NOMO-1 (cell line): ENCODE measurements at regions not wholly inside any gene's neighbourhood (a gene's known extent, or its start where the extent isn't known, plus 50 kb on each side); places are given as distances from the start of the nearest gene placed in this dataset.

ENCODE experiments used
- DNase-seq, 2 experiments: peaks; one replicate each; lab custom pipeline; 2025; ENCODE audit not compliant: unreplicated experiment in 2 of 2; lab: John Stamatoyannopoulos, UW

DNA sequence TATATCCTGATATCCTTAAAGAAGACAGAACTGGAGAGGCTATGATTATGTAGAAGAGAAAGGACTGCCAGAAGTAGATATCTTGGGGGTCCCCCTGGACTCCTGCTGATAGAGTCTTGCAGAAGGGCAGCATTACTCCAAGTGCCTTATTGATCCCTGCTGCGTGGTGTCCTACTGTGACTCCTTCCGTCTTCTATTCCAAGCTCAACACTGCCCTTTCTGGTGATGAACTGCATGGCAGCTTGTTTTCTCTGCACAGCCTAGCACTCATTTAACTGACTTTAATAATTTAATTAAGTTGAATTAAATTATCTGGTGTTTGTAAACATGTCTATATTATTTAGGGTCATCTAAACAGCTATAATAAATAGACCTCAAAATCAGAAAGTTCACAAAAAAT is 194.1 kb upstream of the DSEL start:
- no peak for DNase-seq

DNA sequence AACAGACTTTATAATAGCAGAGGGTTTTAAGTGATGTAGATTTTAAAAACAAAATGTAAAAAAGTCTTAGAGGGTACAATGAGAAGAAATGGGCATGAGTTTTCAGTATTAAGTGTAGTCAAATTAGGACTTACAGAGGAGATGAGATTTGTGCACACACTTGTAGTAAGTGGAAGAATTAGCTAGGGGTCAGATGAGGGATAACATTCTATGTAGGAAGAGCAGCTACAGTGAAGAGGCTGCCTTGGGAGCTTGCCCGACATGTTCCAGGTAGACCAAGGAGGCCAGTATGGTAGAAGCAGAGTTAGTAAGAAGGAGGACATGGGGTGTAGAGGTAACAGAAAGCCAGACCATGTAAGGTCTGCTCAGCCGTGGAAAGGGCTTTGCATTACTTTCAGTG is 189.2 kb upstream of the DSEL start:
- DNase-seq = no peak

DNA sequence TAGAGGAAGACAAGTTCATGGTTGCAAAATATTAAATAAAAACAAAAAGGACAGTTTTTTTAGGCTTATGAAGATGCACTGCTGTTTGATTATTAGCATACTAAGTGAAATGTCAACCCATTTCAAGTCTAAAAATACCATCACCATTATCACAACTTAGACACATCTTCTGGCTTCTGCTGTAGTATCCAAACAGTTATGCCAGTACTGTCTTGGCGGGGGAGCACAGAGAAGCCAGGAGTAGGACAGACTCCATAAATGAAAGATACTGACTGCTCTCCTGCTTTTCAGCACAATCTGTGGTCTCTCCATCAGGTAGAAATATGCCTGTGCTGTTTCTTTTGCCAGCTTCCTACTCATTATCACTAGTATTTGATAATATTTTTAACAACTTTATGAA is 179.2 kb upstream of the DSEL start:
- DNase-seq = no peak

DNA sequence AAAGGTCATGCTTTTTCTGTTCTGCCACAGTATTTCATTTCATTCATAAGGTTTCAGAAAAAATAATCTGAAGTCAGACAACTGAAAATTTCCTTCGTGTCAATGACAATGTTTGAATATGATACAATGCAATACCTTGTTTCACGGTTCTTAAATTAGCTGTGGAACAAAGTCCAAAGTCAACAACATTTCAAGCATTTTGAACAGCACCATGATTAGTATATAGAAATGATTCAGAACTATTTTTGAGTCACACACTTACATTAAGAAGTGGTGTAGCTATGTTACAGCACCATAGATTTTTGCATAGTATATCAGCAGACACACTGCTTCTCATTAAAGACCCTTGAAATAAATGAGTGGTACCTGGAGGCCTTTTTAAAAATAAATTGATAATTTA is 178.3 kb upstream of the DSEL start:
- DNase-seq = no peak

DNA sequence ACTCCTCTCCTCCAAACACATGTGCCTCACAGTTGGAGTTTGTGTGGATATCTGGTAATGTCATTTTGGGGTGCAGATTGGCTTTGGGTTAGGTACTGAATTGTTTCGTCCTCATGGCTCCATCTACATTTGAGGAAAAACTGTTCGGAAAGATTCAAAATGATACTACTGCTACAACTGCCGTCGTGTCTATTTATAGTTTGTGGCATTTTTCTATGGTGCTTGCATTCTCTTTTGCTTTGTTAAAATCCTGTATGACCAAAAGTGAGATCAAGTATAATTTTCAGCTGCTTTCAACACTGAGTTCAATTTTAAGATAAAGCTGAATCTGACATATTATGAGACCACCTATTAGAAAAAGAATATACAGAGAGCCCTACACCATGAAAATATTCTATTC is 176.3 kb upstream of the DSEL start:
- DNase-seq = no peak

DNA sequence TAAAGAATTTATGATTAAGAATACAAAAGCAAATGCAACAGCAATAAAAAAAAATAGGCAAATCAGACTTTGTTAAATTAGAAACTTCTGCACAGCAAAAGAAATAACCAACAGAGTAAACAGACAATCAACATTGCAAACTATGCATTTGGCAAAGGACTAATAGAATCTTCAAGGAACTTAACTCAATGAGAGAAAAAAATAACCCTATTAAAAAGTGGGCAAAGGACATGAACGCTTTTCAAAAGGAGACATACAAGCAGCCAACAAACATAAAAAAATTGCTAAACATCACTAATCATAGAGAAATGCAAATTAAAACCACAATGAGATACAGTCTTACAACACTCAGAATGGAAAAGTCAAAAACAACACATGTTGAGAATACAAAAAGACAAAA is 166.0 kb upstream of the DSEL start:
- no peak for DNase-seq

DNA sequence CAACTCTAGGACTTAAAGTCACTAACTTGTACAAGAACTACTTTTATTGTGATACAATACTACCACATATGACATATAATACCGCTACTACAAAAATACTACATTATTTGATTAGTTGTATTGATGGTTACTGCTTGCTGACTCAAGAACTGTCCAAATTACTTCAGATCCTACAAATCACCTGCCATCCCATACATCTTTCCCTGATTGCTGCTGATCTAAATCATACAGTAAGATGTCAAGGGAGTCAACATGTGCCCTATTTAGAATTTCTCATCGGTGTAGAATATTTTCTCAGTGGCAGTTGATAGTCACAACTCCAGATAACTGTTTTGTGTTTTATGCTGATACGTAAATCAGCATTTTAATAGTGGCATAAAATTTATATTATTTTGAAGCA is 161.0 kb upstream of the DSEL start:
- no peak for DNase-seq

DNA sequence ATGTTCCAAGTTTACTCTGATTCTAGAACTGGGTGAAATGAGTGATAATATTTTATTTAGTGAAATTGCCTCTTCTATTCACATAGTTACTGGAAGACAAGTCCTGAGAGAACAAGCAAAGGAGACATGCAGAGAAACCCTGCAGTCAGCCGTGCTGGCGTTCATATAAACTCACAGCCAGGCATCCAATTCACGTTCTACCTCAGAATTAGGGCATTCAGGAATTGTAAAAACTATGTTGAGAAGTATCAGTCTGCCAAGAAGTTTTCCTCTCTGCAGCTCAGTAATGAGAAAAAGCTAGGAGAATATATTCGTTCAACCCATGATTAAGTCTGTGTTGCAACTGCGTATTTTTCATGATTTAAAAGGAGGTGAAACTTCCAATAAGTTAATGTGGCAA is 156.2 kb upstream of the DSEL start:
- DNase-seq = no peak

DNA sequence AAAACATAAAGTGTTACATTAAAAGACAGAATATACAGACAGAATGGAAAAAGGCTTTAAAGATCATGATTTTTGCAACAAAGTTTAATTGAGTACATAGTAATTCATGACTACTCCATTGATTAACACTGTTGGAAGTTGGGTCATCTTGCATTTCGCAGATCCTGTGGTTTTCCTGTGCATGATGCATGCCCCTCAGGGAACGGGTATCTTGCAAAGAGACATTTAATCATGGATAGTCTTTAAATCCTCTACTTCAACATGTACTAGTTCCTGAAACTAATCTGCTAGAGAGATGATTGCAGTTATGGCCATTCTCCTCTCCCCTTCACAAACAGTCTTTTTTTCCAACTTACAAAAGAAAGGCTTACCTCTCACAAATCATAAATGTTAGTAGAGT is 155.6 kb upstream of the DSEL start:
- no peak for DNase-seq

DNA sequence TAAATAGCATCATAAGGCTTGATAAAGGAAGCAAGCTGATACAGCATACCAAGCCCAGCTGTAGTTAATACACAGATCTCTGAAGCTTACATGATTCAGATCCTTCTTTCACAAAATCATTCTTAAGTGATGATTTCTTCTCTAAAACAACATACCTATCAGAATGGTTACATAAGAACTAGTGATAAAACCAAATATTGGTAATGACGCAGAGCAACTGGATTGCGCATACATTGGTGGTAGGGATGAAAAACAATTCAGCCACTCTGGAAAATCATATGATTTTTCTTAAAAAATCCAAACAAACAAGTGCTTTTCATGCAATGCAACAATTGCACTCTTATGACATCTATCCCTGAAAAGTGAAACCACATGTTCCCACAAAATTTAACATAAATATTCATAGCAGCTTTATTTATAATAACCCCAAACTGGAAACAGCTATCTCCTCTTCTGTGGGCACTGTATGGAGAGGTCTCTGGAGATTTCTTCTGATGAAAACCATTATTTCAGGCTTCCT is 153.6 kb upstream of the DSEL start:
- DNase-seq = no peak

DNA sequence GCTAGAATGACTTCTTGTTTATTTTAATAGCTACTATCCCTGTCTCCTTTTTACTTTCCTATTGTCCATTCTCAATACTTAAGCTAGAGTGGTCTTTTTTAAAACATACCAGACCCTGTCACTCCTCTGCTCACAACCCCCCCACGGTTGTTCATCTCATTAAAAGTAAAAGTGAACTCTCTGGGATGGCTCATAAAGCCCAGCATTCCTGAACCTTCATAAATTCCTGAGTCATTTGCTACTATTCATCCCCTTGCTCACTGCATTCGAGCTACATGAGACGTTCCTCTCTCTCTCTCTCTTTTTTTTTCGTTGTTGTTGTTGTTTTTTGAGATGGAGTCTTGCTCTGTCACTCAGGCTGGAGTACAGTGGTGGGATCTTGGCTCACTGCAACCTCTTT is 148.7 kb upstream of the DSEL start:
- no peak for DNase-seq

DNA sequence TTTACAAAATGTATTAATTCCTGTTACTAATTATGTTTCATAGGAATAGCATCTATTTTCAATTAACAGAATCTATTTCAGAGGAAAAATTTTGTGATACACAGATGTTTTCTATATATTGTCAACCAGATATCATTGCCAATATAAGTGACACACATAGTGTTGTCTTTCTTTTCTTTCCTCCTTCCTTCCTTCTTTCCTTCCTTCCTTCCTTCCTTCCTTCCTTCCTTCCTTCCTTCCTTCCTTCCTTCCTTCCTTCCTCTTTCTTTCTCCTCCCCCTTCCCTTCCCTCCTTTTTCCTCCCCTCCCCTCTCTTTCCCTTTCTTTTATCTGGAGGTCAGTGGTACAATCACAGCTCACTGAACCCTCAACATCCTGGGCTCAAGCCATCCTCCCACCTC is 146.5 kb upstream of the DSEL start:
- DNase-seq = no peak

DNA sequence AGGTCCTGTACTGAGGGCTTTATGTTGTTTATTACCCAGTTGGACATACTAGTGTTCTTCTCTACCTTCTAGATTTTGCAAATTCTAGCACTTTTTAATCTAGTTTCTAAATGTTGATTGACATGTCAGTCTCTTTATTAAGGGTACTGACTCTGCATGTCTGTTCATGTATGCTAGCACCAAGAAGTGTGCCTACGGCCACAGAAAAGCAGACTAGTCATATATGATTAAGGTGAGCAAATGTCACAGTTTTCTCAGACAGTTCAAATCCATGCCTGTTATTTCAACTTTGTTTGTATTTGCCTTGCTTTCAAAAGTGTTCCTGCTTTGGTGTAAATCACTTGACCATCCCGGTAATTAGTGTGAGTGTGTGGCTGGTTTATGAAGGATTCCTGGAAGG is 145.0 kb upstream of the DSEL start:
- no peak for DNase-seq

DNA sequence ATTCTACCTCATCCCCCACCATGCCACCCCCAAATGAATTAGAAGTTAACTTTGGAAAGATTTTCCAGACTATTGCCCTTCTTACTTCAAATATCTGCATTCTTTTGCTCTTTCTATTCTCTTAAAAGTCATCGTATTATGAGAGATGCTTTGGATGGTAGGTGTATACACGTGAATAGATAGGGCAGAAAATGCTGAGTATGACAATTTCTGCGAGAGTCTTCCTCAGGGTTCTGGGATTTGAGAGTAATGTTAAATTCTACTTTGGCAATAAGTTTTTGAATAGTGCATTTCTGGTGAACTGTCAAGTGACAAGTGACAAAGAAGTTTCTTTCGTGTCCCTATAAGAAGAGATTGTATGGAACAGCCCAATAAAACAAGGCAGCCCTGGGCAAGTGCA is 137.6 kb upstream of the DSEL start:
- DNase-seq = no peak

DNA sequence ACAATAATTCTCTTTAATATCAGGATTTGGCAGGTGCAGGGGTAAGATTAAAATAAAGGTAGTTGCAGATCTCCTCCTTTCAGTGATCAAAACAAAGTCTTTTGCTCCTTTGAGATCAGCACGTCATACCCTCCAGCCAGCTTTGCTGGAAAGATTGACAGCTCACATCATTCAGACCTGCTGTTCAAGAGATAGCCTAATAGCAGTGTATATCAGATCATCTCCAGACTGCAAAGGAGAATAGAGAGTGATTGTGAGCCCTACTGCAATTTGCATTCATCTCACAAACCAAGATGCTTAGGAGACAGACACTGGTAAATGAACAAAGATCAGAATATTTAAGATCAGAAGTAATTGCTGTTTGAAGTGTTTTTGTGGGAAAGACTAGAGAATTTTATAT is 135.8 kb upstream of the DSEL start:
- no peak for DNase-seq

DNA sequence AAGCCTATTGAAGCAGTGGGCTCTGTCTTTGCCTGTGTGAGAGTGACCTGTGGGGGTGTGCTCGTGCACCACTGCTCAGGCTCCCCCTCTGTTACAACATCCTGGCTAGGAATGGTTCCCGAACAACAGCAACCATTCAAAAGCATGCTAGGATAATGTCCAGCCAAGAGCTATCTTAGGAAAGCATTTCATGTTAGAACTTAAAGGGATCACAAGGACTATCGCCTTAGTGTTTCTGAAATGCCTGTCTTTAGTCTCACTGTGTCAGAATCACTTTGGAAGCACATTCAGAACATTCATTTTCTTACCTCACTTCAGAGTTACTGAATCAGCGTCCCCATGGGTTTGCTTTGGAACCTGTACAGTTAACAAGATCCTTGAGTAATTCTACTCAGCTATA is 134.9 kb upstream of the DSEL start:
- DNase-seq = no peak

DNA sequence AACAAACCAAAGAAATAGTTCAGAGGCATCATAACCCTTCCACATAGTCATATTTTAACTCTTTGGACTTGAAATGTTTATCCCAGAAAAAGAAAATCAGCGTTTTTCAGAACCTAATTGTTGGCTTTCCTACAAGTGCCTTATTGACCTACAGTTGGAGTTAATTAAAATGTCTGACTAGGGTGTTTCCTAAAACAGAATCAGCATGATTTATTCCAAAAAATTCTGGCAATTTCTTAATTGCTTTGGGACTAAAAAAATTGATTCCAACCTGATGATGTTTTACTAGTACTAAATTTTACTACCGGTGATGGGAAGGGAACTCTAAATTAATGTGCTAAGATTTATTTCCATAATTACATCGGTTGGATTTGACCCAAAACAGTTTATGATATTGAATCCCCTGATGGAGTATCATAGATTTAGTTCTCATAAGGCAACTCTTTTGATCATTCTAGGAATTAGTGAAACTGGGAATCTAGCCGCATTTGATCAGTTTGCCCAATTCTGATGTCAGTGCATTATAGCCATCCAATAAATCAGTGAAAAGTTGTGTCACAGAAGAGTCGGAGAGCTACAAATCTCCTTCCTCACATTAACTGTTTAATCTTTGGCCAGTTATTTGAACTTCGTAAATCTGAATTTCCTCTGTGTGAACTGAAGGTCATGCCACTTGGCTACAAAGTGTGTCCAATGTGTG is 134.3 kb upstream of the DSEL start:
- no peak for DNase-seq

DNA sequence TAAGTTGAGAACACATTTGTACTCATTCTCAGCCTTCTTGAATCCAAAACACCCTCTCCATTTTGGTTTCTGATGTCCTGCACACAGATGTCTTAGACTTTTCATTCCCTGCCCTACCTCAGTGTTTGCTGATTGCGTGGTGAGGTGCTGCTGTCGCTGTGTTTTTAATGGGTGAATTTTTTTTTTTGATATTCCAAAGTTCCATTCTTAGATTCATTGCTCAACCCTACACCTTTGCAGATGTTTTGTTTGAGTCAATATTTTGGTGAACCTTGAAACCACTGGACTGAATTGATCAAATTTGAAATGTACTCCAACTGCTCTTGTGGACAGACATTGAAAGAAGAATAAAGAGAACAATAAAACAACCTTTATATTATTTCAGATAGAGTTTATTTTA is 130.4 kb upstream of the DSEL start:
- DNase-seq = no peak

DNA sequence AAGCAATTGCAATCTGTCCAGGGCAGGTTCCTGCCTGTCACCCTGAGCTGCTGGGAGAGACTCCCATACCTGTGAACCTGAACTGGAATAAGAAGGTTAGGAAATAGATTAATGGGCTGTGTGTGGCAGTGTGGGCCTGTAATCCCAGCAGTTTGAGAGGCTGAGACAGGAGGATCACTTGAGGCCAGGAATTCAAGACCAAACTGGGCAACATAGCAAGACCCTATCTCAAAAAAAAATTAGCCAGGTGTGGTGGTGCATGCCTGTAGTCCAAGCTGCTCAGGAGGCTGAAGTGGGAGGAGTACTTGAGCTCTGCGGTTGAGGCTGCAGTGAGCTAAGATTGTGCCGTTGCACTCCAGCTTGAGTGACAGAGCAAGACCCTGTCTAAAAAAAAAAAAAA is 127.7 kb upstream of the DSEL start:
- DNase-seq = no peak

DNA sequence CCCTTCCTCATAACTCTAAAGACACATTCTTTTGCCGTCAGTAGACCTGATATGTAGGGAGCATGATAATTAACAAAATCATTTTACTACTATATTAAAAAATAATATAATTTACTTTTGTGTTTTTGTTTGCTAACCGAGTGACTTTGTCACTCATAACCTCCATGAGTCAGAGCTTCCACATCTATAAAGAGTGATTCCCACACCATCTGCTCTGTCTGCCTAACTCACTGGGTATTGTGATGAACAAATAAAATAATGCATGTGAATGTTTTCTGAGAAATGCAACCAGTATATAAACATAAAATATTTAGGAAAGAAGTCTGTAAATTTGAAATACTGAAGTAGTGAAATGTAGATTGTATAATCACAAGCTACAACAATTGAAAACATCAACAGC is 123.4 kb upstream of the DSEL start:
- no peak for DNase-seq

DNA sequence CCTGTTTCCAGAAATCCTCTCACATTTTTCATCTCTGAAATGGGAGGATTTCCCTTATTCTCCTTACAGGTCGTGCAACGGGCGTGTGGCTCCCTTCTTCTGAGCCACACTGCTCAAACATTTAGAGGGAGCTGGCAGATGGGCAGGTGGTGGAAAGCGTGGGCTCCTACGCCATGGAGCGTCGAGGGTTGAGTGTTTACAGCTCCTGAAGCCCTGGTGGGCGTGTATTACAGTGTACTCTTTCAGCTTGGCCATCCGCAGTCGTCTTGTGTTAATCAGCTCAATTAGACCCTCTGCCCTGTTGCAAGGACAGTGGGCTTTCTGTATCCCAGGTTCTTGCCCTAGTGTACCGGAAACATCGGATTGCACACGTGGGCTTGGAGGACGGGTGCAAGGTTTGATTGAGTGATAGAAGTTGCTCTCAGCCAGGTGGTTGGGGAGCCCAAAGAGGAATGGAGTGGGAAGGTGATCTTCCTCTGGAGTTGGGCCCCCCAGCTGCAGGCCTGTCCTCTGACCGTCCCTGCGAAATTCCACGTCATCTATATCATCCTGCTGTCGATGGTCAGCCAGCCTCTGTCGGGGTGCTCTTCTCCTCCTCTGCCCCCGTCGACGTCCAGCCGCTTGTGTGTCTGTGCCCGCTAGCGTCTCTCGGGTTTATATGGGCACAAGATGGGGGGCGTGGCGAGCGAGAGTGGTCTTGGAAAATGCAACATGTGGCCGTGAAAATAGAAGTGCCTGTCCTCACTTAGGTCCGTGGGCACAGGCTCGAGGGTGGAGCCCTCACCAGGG is 120.3 kb upstream of the DSEL start:
- DNase-seq = no peak

DNA sequence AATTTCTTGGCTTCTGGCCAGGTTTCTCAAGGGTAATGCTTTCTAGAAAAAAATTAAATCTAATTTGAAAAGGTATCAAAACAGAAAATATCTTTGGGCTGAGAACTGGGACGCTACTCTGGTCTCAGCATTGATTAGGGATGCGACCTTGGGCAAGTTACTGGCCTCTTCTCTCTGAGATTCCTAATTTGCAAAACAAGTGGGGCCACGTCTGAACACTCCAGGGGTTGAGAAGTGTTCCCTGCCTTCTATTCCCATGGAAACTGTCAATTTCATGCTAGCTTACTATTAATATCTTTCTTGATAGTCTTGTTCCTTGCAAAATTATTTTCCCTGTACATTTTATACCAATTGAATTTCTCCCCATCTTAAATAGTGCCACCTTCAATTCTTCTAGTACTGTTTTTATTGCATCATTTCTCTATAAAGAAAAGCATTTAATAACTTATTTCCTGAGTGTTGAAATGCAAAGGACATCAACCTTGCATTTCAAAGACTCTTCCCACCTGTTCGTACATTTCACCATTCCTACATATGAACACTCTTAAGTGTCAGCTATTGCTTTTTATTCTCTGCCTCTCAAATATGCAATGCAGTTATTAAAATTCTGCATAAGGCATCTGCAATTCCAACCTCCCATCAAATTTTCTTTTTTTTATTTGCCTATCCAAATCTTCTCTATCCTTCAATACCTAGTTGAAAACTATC is 118.3 kb upstream of the DSEL start:
- DNase-seq = no peak
